ENCODE measurements at regions not wholly inside any gene's neighbourhood (a gene's known extent, or its start where the extent isn't known, plus 50 kb on each side); places are given as distances from the start of the nearest gene placed in this dataset.

DNA sequence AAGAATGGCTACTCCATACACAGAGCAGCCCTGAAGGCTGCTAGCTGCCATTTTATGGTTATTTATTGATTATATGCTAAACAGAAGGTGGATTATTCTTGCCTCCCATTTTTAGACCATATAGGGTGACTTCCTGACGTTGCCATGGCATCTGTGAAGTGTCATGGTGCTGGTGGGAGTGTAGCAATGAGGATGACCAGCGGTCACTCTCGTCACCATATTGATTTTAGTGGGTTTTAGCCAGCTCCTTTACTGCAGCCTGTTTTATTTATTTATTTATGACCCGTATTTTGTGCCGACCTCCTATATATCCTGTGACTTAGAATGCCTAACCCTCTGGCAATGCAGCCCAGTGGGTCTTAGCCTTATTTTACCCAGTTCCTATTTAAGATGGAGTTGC lies 553.9 kb downstream of the TNS1 start:
- TF ChIP-seq, protein P1, sequence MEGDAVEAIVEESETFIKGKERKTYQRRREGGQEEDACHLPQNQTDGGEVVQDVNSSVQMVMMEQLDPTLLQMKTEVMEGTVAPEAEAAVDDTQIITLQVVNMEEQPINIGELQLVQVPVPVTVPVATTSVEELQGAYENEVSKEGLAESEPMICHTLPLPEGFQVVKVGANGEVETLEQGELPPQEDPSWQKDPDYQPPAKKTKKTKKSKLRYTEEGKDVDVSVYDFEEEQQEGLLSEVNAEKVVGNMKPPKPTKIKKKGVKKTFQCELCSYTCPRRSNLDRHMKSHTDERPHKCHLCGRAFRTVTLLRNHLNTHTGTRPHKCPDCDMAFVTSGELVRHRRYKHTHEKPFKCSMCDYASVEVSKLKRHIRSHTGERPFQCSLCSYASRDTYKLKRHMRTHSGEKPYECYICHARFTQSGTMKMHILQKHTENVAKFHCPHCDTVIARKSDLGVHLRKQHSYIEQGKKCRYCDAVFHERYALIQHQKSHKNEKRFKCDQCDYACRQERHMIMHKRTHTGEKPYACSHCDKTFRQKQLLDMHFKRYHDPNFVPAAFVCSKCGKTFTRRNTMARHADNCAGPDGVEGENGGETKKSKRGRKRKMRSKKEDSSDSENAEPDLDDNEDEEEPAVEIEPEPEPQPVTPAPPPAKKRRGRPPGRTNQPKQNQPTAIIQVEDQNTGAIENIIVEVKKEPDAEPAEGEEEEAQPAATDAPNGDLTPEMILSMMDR (IDR thresholded peaks at IDR 0.05) = no peak
- no peak for TF ChIP-seq POLR2A (IDR thresholded peaks at IDR 0.05)

All from uterus (tissue), 2 donors.